ENCODE measurements at regions not wholly inside any gene's neighbourhood (a gene's known extent, or its start where the extent isn't known, plus 50 kb on each side); places are given as distances from the start of the nearest gene placed in this dataset.

DNA sequence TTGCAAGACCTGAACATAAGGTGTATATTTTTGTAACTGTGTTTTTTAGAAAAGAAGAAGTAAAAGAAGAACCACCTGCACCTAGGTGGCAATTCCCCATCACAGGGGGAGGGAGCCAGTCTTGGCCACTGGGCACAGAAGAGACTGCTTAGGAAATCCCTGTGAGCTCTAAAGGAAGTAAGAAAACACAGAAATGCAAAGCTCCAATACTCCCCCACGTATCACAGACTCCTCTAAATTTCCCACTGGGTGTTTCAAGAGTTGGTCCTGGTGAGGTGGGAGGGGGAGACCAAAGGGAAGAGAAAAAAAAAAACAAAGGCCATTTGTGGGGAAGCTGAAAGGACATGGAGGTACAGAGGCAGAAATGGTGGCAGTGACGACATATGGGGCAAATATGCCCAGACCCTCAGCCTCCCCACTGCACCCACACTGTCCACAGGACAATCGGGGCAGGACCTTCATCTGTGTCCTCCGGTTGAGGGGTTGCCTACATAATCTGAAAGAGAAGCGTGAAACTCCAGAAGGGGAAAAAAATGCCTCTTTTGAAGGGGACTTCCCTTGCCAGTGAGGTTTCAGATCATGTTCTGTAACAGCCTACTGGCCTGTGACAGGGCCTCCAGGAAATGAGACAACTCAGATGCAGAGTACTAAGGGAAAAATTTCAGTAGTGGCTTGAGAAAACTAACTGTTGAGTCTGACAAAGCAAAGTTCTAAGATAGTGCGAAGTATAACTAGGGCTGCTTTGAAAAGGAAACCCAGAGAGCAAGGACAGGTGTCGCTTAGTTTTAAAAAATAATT lies 226.2 kb upstream of the MARCKS start:
- no peak for TF ChIP-seq POLR2A (IDR thresholded peaks at IDR 0.05; ENCODE audit: low read depth, low read length)
- TF ChIP-seq JUN (IDR thresholded peaks at IDR 0.05; ENCODE audit: borderline replicate concordance, insufficient read depth, insufficient read length, low read depth) = no peak
- no peak for TF ChIP-seq POLR2AphosphoS5 (IDR thresholded peaks at IDR 0.05; ENCODE audit: insufficient read depth, low read depth, low read length)
- TF ChIP-seq, protein P1, sequence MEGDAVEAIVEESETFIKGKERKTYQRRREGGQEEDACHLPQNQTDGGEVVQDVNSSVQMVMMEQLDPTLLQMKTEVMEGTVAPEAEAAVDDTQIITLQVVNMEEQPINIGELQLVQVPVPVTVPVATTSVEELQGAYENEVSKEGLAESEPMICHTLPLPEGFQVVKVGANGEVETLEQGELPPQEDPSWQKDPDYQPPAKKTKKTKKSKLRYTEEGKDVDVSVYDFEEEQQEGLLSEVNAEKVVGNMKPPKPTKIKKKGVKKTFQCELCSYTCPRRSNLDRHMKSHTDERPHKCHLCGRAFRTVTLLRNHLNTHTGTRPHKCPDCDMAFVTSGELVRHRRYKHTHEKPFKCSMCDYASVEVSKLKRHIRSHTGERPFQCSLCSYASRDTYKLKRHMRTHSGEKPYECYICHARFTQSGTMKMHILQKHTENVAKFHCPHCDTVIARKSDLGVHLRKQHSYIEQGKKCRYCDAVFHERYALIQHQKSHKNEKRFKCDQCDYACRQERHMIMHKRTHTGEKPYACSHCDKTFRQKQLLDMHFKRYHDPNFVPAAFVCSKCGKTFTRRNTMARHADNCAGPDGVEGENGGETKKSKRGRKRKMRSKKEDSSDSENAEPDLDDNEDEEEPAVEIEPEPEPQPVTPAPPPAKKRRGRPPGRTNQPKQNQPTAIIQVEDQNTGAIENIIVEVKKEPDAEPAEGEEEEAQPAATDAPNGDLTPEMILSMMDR (IDR thresholded peaks at IDR 0.05; ENCODE audit: extremely low read depth in 1 of 2, insufficient read depth in 1 of 2, low read depth in 1 of 2, low read length in 2 of 2) = no peak
- TF ChIP-seq EZH2 (IDR thresholded peaks at IDR 0.05; ENCODE audit: borderline replicate concordance, low read depth, low read length, severe bottlenecking) = no peak

Data from endothelial cell of umbilical vein (primary cell).